GM13976 (cell line): ENCODE measurements at regions not wholly inside any gene's neighbourhood (a gene's known extent, or its start where the extent isn't known, plus 50 kb on each side); places are given as distances from the start of the nearest gene placed in this dataset.

Experiments used
- DNase-seq: peaks from one replicate; pipeline ENCODE4 v3.0.0; 2012; ENCODE audit warnings: low spot score
- CTCF ChIP-seq: IDR thresholded peaks from 2 replicates; pipeline ENCODE4 v1.5.1; 2012; ENCODE audit warnings: borderline replicate concordance, mild to moderate bottlenecking; ENCODE audit not compliant: insufficient read depth; ENCODE audit errors: extremely low read depth, missing control alignments, control extremely low read depth
- in situ Hi-C: fragments of 300-500 bp; cut with MboI; formaldehyde crosslinking; loops from one replicate; pipeline ENCODE4 v1.12.0; 2022; ENCODE audit warnings: low sequenced_read_pairs, mixed read lengths, inconsistent platforms; ENCODE audit not compliant: unreplicated experiment

GRCh38 chr2:128642316-128642715 lies 323.6 kb upstream of the HS6ST1 start:
- no peak for DNase-seq
- no peak for TF ChIP-seq CTCF
- in situ Hi-C loops: no loop called here

GRCh38 chr2:128642821-128643220 lies 324.2 kb upstream of the HS6ST1 start:
- DNase-seq: no peak
- in situ Hi-C loops: no loop called here
- no peak for TF ChIP-seq CTCF

DNA sequence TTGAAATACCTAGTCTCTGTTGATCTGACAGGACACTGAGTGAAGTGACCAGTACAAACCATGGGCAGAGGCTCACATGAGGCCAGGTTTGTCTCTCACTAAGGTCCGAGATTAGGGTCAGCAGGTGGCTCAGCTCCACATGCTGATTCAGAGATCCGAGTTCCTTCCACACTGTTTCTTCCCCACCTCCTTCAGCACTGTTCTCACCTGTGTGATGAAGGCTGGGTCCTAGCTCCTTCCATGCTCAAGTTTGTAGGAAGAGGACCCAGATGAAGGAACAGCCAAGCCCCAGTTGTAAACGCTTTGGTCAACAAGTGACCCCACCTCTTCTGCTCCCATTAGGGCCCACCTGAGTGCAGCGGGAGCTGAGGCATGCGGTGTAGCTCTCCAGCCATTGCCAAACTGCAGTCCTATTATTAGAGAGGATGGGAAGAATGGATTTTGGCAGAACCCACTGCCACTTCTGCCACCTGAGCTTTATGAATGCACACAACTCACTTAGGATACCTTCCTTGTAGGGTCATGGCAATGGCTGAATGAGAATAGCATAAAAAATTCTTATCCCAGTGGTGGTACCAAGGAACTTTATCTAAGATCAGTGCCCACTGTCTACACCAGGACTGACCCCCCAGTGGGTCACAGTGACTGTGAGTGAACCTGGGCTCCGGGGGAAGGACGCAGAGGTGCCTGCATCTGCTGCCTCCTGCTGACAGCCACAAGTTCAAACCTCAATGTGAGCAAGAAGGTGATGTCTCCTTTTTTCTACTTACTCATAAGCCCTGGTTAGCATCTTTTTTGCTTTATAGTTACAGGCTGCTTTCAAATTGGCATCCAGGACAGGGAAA lies 324.8 kb upstream of the HS6ST1 start:
- TF ChIP-seq CTCF: no peak
- no peak for DNase-seq
- in situ Hi-C loops: no loop called here

GRCh38 chr2:128644156-128644555 lies 325.5 kb upstream of the HS6ST1 start:
- no peak for DNase-seq
- in situ Hi-C loops: no loop called here
- no peak for TF ChIP-seq CTCF

GRCh38 chr2:128644718-128645256 lies 326.1 kb upstream of the HS6ST1 start:
- TF ChIP-seq CTCF: no peak
- DNase-seq: no peak
- in situ Hi-C loops: no loop called here

DNA sequence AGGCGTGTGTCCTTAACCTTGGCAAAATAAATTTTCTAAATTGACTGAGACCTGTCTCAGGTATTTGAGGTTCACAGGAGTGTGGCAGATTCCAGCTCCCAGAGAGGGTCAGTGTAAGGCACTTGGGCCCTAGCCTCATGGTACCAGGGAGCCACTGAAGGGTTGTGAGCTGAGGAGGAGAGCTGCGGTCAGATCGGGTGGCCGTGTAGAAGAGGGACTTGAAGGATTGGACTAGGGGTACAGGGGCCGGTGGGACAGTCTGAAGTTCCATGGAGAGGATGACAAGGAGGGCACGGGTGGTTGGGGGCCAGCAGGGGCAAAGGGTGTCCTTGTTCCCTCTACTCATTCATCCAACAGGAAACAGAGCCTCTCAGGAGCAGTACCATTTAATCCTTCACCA lies 327.0 kb upstream of the HS6ST1 start:
- no peak for TF ChIP-seq CTCF
- in situ Hi-C loops: no loop called here
- no peak for DNase-seq
